ENCODE measurements at regions not wholly inside any gene's neighbourhood (a gene's known extent, or its start where the extent isn't known, plus 50 kb on each side); places are given as distances from the start of the nearest gene placed in this dataset.

DNA sequence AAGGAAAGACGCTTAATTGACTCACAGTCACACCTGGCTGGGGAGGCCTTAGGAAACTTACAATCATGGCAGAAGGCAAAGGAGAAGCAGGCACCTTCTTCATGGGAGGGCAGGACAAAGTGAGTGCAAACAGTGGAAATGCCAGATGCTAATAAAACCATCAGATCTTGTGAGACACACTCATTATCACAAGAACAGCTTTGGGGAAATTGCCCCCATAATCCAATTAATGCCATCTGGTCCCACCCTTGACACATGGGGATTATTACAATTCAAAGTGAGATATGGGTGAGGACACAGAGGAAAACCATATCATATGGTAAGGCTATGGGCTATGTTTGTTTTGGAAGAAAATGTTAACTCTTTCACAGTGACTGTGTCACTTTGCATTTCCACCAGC lies 1272.5 kb upstream of the CELF2 start:
- DNase-seq, result no peak

DNA sequence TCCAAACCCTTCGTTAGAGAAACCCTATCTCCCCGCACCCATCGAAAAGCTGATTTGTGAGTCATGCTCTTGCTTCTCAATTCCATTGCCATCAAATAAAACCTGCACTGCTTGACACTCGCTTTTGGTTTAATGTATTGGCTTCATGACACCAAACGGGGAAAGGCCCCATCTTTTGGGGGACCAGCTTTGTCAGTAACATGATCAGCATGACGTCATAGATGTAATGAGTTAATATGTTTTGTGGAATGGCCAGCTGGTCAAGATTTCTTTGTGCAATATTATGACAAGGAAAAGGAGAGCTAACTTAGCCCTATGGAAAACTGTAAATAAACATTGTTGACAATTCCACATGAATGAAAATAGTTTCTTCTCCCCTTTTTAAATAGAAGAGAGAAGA lies 1260.5 kb upstream of the CELF2 start:
- DNase-seq, result no peak

- no peak for DNase-seq
These were observed 1258.1 kb upstream of the CELF2 start for GRCh38 chr10:9759596-9759995.

- no peak for DNase-seq
These were observed 1254.6 kb upstream of the CELF2 start for GRCh38 chr10:9762966-9763656.

GRCh38 chr10:9766762-9767161 lies 1250.9 kb upstream of the CELF2 start:
- DNase-seq, result no peak

- no peak for DNase-seq
These were observed 1236.0 kb upstream of the CELF2 start for GRCh38 chr10:9781666-9782065.

DNA sequence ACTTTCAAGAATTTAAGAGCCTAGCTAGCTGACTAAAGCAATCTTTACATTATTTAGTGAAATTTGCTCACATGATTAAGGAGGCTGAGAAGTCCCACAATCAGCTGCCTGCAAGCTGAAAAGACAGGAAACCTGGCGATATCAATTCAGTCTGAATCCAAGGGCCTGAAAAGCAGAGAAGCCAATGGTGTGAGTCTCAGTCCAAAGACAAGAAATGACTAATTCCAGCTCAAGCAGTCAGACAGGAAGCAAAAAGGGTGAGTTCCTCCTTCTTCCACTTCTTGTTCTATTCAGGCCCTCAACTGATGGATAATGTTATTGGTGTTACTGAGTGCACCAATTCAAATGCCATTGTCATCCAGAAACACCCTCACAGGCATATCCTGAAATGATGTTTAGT lies 1231.6 kb upstream of the CELF2 start:
- no peak for DNase-seq

DNA sequence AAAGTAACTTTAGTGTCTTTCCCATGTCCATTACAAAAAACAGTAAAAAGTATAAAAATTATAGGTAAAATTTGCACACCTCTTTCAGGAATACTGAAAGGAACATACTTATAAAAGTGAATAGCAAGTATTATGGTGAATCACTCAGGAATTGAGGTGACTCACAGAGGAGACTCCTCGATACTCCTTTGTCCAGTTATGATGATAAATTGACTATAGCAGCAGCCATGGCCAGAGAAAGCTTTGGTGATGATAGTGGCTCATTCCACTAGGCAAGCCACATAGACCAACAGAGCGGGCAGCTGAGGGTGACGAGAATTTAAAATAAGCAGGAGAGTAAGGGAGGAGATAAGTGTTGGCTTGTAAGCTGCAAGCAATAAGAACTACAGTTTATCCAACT lies 1231.1 kb upstream of the CELF2 start:
- no peak for DNase-seq

DNA sequence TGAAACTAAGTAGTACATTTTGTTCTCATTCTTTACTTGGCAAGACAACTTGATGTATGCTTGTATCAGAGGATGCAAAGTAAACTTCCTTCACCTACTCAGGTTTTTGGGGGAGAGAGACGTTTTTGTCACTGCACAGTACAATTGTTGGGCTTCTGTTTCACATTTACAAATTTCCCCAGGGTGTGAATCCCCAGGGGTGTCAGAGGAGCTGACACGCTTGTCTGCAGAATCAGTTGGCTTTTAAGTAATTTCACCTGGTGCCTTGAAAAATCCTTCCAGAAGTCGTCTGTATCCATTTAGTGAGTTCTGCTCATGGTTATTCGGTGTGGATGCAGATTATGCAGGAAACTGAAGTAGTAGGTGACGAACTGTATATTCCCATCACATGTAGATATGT lies 1227.7 kb upstream of the CELF2 start:
- no peak for DNase-seq

- DNase-seq, result no peak
These were observed 1225.5 kb upstream of the CELF2 start for GRCh38 chr10:9792181-9792580.

GRCh38 chr10:9796564-9796963 lies 1221.1 kb upstream of the CELF2 start:
- DNase-seq, result no peak

DNA sequence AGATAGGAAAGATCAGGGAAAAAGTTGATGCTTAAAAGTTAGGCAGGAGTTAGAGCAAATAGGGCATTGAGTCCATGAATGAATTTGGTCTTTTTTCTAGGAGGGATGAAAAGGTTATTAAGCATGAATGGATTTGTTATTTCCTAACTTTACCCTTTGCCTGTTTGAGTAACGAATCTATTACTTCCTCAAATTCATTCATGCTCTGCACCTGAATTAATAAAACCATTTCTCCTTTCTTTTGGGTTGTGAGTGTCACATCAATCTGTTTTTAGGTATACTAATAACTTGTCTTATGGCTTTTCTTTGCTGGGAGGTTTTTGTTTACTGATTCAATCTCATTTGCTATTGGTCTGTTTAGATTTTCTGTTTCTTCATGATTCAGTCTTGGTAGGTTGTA lies 1217.7 kb upstream of the CELF2 start:
- DNase-seq, result no peak

GRCh38 chr10:9800571-9800970 lies 1217.1 kb upstream of the CELF2 start:
- no peak for DNase-seq

DNA sequence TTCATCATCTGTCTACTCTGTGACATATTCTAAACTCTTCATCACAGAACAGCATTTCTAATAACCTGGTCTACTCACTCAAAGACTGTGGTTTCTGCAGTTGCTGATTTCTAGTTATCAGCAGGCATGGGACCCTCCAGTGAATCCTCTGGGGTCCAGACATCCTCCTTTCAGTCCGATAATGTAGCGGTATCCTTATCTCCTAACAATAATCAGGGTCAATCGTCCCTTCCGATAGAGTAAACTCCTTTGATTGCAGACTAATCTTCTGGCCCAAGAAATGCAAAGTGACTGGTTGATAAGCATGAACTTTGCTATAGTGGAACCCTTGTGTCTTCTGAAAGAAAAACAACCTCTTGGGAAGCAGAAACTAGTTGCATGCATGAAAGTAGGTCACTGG lies 1209.8 kb upstream of the CELF2 start:
- DNase-seq, result no peak

GRCh38 chr10:9811601-9812000 lies 1206.1 kb upstream of the CELF2 start:
- peak; percentile 32 for DNase-seq

GRCh38 chr10:9814285-9814864 lies 1203.3 kb upstream of the CELF2 start:
- no peak for DNase-seq

- no peak for DNase-seq
These were observed 1197.7 kb upstream of the CELF2 start for GRCh38 chr10:9819756-9820494.

GRCh38 chr10:9823268-9823930 lies 1194.3 kb upstream of the CELF2 start:
- DNase-seq, result no peak

GRCh38 chr10:9824631-9825071 lies 1193.0 kb upstream of the CELF2 start:
- no peak for DNase-seq

- DNase-seq, result no peak
These were observed 1192.1 kb upstream of the CELF2 start for GRCh38 chr10:9825491-9826018.

GRCh38 chr10:9828110-9828509 lies 1189.6 kb upstream of the CELF2 start:
- DNase-seq, result no peak

- no peak for DNase-seq
These were observed 1183.7 kb upstream of the CELF2 start for GRCh38 chr10:9833942-9834341.

DNA sequence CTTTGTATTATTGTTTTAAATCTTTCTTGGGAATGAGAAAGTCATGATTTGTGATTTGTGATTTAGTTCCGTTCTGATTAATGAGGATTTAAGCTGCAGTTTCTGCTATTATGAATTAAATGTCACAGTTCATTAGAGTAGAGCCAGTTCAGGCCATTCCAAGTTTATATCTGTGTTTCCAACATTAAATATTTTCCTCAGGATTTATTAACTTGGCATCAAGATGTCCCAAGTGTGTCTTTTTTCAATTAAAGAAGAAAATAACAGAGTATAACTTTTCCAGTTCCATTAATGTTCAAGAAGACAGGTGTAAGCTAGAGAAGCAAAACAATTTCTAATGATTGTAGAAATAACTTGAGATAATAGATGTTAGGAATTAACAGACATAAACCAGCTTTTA lies 1183.2 kb upstream of the CELF2 start:
- no peak for DNase-seq
